Fibroblast of lung (primary cell): ENCODE measurements at regions not wholly inside any gene's neighbourhood (a gene's known extent, or its start where the extent isn't known, plus 50 kb on each side); places are given as distances from the start of the nearest gene placed in this dataset.

Experiments used
- DNase-seq, 2 donors: peaks; one replicate each; pipeline versions ENCODE4 v3.0.0 to v3.0.0-alpha.2; 2010; ENCODE audit warnings: low read depth in 2 of 2
- H2AFZ ChIP-seq: 2 replicates; pipeline ENCODE4 v1.5.1; 2012; ENCODE audit warnings: low read length, control low read depth, inconsistent platforms
- H3K27ac ChIP-seq: 2 replicates; pipeline ENCODE4 v1.5.1; 2011; ENCODE audit warnings: low read length, control low read depth; ENCODE audit not compliant: insufficient read depth
- H3K27me3 ChIP-seq: 2 replicates; pipeline ENCODE4 v1.5.1; 2011; ENCODE audit warnings: mild to moderate bottlenecking, low read length; ENCODE audit not compliant: control insufficient read depth, insufficient read depth
- H3K36me3 ChIP-seq: 2 replicates; pipeline ENCODE4 v1.5.1; 2011; ENCODE audit warnings: low read length; ENCODE audit not compliant: control insufficient read depth, insufficient read depth
- H3K4me1 ChIP-seq: 2 replicates; pipeline ENCODE4 v1.5.1; 2011; ENCODE audit warnings: low read length; ENCODE audit not compliant: control insufficient read depth, insufficient read depth; ENCODE audit errors: extremely low read depth
- H3K4me2 ChIP-seq: 2 replicates; pipeline ENCODE4 v1.5.1; 2011; ENCODE audit warnings: low read length, control low read depth; ENCODE audit not compliant: insufficient read depth; ENCODE audit errors: extremely low read depth
- H3K4me3 ChIP-seq, 4 experiments: fragments of 200-600 bp in 1 of 4; sonication (generic) in 1 of 4; replicated peaks in 1 of 4; 2 replicates each; pipeline ENCODE4 v1.5.1; 2011 to 2016; ENCODE audit warnings: low read length in 4 of 4, low read depth in 3 of 4, mild to moderate bottlenecking in 3 of 4, control low read depth in 2 of 4, inconsistent platforms in 1 of 4, mixed read lengths in 1 of 4; ENCODE audit not compliant: insufficient read depth in 1 of 4; ENCODE audit errors: control extremely low read depth in 1 of 4
- H3K79me2 ChIP-seq: 2 replicates; pipeline ENCODE4 v1.5.1; 2012; ENCODE audit warnings: mild to moderate bottlenecking, low read length, inconsistent platforms; ENCODE audit not compliant: control insufficient read depth, insufficient read depth
- H3K9ac ChIP-seq: 2 replicates; pipeline ENCODE4 v1.5.1; 2011; ENCODE audit warnings: mild to moderate bottlenecking, low read length, control low read depth; ENCODE audit not compliant: insufficient read depth
- H3K9me3 ChIP-seq: 2 replicates; pipeline ENCODE4 v1.5.1; 2012; ENCODE audit warnings: low read depth, low read length; ENCODE audit not compliant: control insufficient read depth, insufficient read depth
- H4K20me1 ChIP-seq: 2 replicates; pipeline ENCODE4 v1.5.1; 2011; ENCODE audit warnings: low read length; ENCODE audit not compliant: control insufficient read depth, insufficient read depth; ENCODE audit errors: extremely low read depth
- EZH2 ChIP-seq: IDR thresholded peaks from 2 replicates; pipeline ENCODE4 v1.5.1; 2012; ENCODE audit warnings: low read length, control low read depth, mild to moderate bottlenecking; ENCODE audit errors: missing control alignments
- TF ChIP-seq, protein P1 (sequence below), 2 donors: IDR thresholded peaks in 1 of 2; conservative IDR thresholded peaks in 1 of 2; 1 replicate in 1 of 2; 2 replicates in 1 of 2; pipeline ENCODE4 v1.5.1; 2011 to 2012; ENCODE audit warnings: low read length in 2 of 2, control low read depth in 1 of 2, inconsistent platforms in 1 of 2, low read depth in 1 of 2, mild to moderate bottlenecking in 1 of 2

DNA sequence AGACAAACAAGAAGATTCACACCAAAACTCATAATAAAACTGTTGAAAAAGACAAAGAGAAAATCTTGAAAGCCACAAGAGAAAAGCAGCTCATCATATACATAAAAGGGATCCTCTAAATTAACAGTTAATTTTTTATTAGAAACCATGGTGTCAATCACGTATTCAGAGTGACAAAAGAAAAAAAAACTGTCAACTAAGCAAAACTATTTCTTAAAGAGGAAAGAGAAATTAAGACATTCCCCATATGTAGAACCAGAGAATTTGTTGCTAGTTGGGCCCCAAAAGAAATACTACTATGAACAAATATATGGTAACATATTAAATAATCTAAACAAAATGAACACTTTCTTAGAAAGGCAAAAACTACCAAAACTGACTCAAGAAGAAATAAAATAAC, 74.3 kb upstream of the TENT5A start:
- no peak for DNase-seq
- TF ChIP-seq, protein P1, sequence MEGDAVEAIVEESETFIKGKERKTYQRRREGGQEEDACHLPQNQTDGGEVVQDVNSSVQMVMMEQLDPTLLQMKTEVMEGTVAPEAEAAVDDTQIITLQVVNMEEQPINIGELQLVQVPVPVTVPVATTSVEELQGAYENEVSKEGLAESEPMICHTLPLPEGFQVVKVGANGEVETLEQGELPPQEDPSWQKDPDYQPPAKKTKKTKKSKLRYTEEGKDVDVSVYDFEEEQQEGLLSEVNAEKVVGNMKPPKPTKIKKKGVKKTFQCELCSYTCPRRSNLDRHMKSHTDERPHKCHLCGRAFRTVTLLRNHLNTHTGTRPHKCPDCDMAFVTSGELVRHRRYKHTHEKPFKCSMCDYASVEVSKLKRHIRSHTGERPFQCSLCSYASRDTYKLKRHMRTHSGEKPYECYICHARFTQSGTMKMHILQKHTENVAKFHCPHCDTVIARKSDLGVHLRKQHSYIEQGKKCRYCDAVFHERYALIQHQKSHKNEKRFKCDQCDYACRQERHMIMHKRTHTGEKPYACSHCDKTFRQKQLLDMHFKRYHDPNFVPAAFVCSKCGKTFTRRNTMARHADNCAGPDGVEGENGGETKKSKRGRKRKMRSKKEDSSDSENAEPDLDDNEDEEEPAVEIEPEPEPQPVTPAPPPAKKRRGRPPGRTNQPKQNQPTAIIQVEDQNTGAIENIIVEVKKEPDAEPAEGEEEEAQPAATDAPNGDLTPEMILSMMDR (conservative IDR thresholded peaks at IDR 0.05 in 1 of 2, IDR thresholded peaks at IDR 0.05 in 1 of 2; ENCODE audit: low read depth in 1 of 2, low read length in 2 of 2) = no peak
- TF ChIP-seq EZH2 = no peak
- Histone ChIP-seq H3K4me3 (no peak overlapping the region), H3K36me3 (no peaks in the 10 kb centered on the region), H3K27me3 (no peaks in the 10 kb centered on the region), H4K20me1 (no peaks in the 10 kb centered on the region), H3K79me2 (no peaks in the 10 kb centered on the region), H3K9ac (no peak overlapping the region), H3K27ac (no peak overlapping the region), H2AFZ (no peak overlapping the region), H3K4me2 (no peak overlapping the region), H3K9me3 (no peaks in the 10 kb centered on the region), H3K4me1 (no peaks in the 10 kb centered on the region)

DNA sequence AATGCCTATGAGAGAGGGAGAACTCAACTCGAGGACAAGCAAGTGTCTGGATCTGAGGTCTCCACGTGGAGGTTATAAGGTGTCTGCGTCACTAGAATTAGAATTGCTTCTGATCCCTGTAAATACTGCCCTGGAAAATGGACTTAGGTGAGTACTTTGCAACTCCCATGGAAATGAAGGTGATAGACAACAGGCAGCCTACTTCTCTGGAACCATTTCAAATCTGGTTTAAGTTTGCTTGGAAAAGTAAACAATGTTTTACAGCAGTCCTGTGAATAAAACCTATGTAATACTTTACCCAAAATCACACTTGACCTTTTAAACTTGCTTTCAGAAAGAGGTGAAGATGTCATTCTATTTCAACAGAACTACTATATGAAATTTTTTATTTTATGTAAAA, 70.1 kb upstream of the TENT5A start:
- Histone ChIP-seq H3K4me1 (no peaks in the 10 kb centered on the region), H3K9me3 (no peaks in the 10 kb centered on the region)

DNA sequence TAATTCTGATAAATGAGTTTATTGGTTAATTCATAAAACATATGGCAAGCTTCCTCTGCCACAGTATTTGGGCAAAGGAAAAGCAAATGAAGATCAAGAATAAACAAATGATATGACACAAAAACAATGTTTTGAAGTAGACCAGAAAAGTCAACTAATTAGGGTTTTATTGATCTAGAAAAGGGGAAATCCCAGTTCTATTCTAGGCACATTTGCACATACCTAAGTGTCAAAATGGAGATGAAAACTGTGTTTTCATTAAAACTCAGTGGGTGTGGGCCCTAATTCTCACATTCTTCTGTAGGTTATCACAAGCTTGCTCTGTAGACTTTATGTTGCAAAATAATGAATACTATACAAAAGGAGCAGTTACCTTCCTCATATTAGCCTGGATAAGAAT, 69.0 kb upstream of the TENT5A start:
- H3K4me2 ChIP-seq = no peak overlapping the region
- no peak overlapping the region for H3K9ac ChIP-seq
- H3K4me1 ChIP-seq = no peaks in the 10 kb centered on the region
- H3K27me3 ChIP-seq = no peaks in the 10 kb centered on the region
- H3K27ac ChIP-seq = no peak overlapping the region
- no peaks in the 10 kb centered on the region for H4K20me1 ChIP-seq
- H3K79me2 ChIP-seq = no peaks in the 10 kb centered on the region
- H3K36me3 ChIP-seq = no peaks in the 10 kb centered on the region
- no peak for DNase-seq
- TF ChIP-seq, protein P1 (conservative IDR thresholded peaks at IDR 0.05 in 1 of 2, IDR thresholded peaks at IDR 0.05 in 1 of 2; ENCODE audit: low read depth in 1 of 2, low read length in 2 of 2) = no peak
- TF ChIP-seq EZH2 = no peak
- H2AFZ ChIP-seq = no peak overlapping the region
- no peaks in the 10 kb centered on the region for H3K9me3 ChIP-seq
- no peak overlapping the region for H3K4me3 ChIP-seq

More for the DNA sequence above, 70.1 kb upstream of the TENT5A start:
- H4K20me1 ChIP-seq = no peaks in the 10 kb centered on the region
- no peak overlapping the region for H3K4me2 ChIP-seq
- no peaks in the 10 kb centered on the region for H3K36me3 ChIP-seq
- no peak for DNase-seq
- H2AFZ ChIP-seq = no peak overlapping the region
- no peak overlapping the region for H3K9ac ChIP-seq
- no peaks in the 10 kb centered on the region for H3K27me3 ChIP-seq
- H3K4me3 ChIP-seq = no peak overlapping the region
- no peak overlapping the region for H3K27ac ChIP-seq
- no peak for TF ChIP-seq EZH2
- H3K79me2 ChIP-seq = no peaks in the 10 kb centered on the region
